ENCODE measurements at regions not wholly inside any gene's neighbourhood (a gene's known extent, or its start where the extent isn't known, plus 50 kb on each side); places are given as distances from the start of the nearest gene placed in this dataset.

- no peak for DNase-seq (ENCODE audit: low spot score)
- ChIA-PET POLR2A (no interaction called here), CTCF (ENCODE audit: low intra/inter-chr PET ratio, low total read pairs) (no interaction called here)
- Histone ChIP-seq H3K27me3 (ENCODE audit: control insufficient read depth in 1 of 2, insufficient read depth in 2 of 2, low read length in 2 of 2) (peaks cover 0 to 2% of the 10 kb centered on the region in 2 experiments; a peak in 1 of 5 replicates), H3K27ac (ENCODE audit: extremely low read length, insufficient read depth, low read length) (no peak overlapping the region), H3K4me2 (ENCODE audit: low read depth, low read length) (no peak overlapping the region), H3K79me2 (ENCODE audit: insufficient read depth, low read length) (no peaks in the 10 kb centered on the region), H3K9me3 (ENCODE audit: low read length) (no peaks in the 10 kb centered on the region), H3K4me3 (replicated peaks in 1 of 3; ENCODE audit: insufficient read depth in 1 of 3, low read depth in 2 of 3, low read length in 3 of 3) (no peak overlapping the region), H3K36me3 (replicated peaks in 1 of 2; ENCODE audit: control insufficient read depth in 1 of 2, insufficient read depth in 2 of 2, low read length in 2 of 2) (no peaks in the 10 kb centered on the region), H2AFZ (ENCODE audit: low read length) (no peak overlapping the region), H4K20me1 (ENCODE audit: insufficient read depth, low read length) (no peaks in the 10 kb centered on the region), H3K4me1 (ENCODE audit: insufficient read depth, low read length) (no peaks in the 10 kb centered on the region), H3K9ac (ENCODE audit: insufficient read depth, low read depth, low read length) (no peak overlapping the region)
- in situ Hi-C loops (cut with HindIII; ENCODE audit: extremely low pct_ligation_motif_present, low pct_unique_long_range_greater_than_20kb), result no loop called here
- 48% methylated on average over 1 of the region's 1 CpG for WGBS (ENCODE audit: low lambda C conversion rate)
- BruUV-seq (replicated peaks), result no TSS peak
- no peak for FAIRE-seq
- intact Hi-C loops (cut with micrococcal nuclease; ENCODE audit: unreplicated experiment), result no loop called here
- ATAC-seq, result no peak
- TF ChIP-seq POLR2A (IDR thresholded peaks at IDR 0.05; ENCODE audit: insufficient read depth in 1 of 2, low read depth in 2 of 2, low read length in 2 of 2), result no peak
- no peak for TF ChIP-seq ZNF280D (CRISPR knock-in tag; IDR thresholded peaks at IDR 0.05)
- no peak for TF ChIP-seq ZNF264 (CRISPR knock-in tag; IDR thresholded peaks at IDR 0.05)
- TF ChIP-seq, protein P1, sequence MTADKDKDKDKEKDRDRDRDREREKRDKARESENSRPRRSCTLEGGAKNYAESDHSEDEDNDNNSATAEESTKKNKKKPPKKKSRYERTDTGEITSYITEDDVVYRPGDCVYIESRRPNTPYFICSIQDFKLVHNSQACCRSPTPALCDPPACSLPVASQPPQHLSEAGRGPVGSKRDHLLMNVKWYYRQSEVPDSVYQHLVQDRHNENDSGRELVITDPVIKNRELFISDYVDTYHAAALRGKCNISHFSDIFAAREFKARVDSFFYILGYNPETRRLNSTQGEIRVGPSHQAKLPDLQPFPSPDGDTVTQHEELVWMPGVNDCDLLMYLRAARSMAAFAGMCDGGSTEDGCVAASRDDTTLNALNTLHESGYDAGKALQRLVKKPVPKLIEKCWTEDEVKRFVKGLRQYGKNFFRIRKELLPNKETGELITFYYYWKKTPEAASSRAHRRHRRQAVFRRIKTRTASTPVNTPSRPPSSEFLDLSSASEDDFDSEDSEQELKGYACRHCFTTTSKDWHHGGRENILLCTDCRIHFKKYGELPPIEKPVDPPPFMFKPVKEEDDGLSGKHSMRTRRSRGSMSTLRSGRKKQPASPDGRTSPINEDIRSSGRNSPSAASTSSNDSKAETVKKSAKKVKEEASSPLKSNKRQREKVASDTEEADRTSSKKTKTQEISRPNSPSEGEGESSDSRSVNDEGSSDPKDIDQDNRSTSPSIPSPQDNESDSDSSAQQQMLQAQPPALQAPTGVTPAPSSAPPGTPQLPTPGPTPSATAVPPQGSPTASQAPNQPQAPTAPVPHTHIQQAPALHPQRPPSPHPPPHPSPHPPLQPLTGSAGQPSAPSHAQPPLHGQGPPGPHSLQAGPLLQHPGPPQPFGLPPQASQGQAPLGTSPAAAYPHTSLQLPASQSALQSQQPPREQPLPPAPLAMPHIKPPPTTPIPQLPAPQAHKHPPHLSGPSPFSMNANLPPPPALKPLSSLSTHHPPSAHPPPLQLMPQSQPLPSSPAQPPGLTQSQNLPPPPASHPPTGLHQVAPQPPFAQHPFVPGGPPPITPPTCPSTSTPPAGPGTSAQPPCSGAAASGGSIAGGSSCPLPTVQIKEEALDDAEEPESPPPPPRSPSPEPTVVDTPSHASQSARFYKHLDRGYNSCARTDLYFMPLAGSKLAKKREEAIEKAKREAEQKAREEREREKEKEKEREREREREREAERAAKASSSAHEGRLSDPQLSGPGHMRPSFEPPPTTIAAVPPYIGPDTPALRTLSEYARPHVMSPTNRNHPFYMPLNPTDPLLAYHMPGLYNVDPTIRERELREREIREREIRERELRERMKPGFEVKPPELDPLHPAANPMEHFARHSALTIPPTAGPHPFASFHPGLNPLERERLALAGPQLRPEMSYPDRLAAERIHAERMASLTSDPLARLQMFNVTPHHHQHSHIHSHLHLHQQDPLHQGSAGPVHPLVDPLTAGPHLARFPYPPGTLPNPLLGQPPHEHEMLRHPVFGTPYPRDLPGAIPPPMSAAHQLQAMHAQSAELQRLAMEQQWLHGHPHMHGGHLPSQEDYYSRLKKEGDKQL (CRISPR knock-in tag; IDR thresholded peaks at IDR 0.05; ENCODE audit: low read depth), result no peak
- no peak for TF ChIP-seq ZNF12 (CRISPR knock-in tag; IDR thresholded peaks at IDR 0.05)
- no peak for TF ChIP-seq ZNF292 (CRISPR knock-in tag; IDR thresholded peaks at IDR 0.05; ENCODE audit: borderline replicate concordance, low read depth)
- no peak for TF ChIP-seq SPEN (CRISPR knock-in tag; IDR thresholded peaks at IDR 0.05; ENCODE audit: low read depth)
- no peak for TF ChIP-seq ZFY (CRISPR knock-in tag; IDR thresholded peaks at IDR 0.05)
- no peak for TF ChIP-seq STAT5B (CRISPR knock-in tag; IDR thresholded peaks at IDR 0.05)
- TF ChIP-seq ZFP41 (CRISPR knock-in tag; IDR thresholded peaks at IDR 0.05; ENCODE audit: borderline replicate concordance), result no peak
- TF ChIP-seq ZNF160 (CRISPR knock-in tag; IDR thresholded peaks at IDR 0.05), result no peak
- TF ChIP-seq POLR2AphosphoS2 (IDR thresholded peaks at IDR 0.05; ENCODE audit: low read depth, low read length), result no peak
- TF ChIP-seq ZZZ3 (CRISPR knock-in tag; IDR thresholded peaks at IDR 0.05; ENCODE audit: borderline replicate concordance), result no peak
- TF ChIP-seq RBAK (CRISPR knock-in tag; IDR thresholded peaks at IDR 0.05), result no peak
- no peak for TF ChIP-seq ZNF460 (CRISPR knock-in tag; IDR thresholded peaks at IDR 0.05; ENCODE audit: borderline replicate concordance)
- TF ChIP-seq RFX3 (CRISPR knock-in tag; IDR thresholded peaks at IDR 0.05), result no peak
- TF ChIP-seq SKIL (CRISPR knock-in tag; IDR thresholded peaks at IDR 0.05; ENCODE audit: borderline replicate concordance), result no peak
Observed at GRCh38 chr20:6241591-6241990, 118.8 kb upstream of the FERMT1 start.
